ENCODE measurements at regions not wholly inside any gene's neighbourhood (a gene's known extent, or its start where the extent isn't known, plus 50 kb on each side); places are given as distances from the start of the nearest gene placed in this dataset.

GRCh38 chr1:232376632-232377493 lies 253.1 kb downstream of the SIPA1L2 start:
- TF ChIP-seq CTCF (IDR thresholded peaks at IDR 0.05), result no peak
- Histone ChIP-seq H3K4me3 (no peak overlapping the region), H3K27ac (peak overlapping the region in 1 of 2 donors; percentile 37)
- no peak for DNase-seq (ENCODE audit: low spot score)

- no peak for TF ChIP-seq CTCF (IDR thresholded peaks at IDR 0.05)
- Histone ChIP-seq H3K27ac (no peak overlapping the region), H3K4me3 (no peak overlapping the region)
- no peak for DNase-seq (ENCODE audit: low spot score)
Observed at GRCh38 chr1:232372841-232373440, 257.0 kb downstream of the SIPA1L2 start.

- no peak for TF ChIP-seq CTCF (IDR thresholded peaks at IDR 0.05)
- Histone ChIP-seq H3K4me3 (no peak overlapping the region), H3K27ac (no peak overlapping the region)
- DNase-seq (ENCODE audit: low spot score), result no peak
Observed at GRCh38 chr1:232372431-232372830, 257.5 kb downstream of the SIPA1L2 start.

GRCh38 chr1:232369451-232370296 lies 260.3 kb downstream of the SIPA1L2 start:
- TF ChIP-seq CTCF (IDR thresholded peaks at IDR 0.05), result no peak
- no peak overlapping the region for H3K4me3 ChIP-seq
- DNase-seq (ENCODE audit: low spot score), result no peak
- H3K27ac ChIP-seq, result no peak overlapping the region

- Histone ChIP-seq H3K27ac (no peak overlapping the region), H3K4me3 (no peak overlapping the region)
- TF ChIP-seq CTCF (IDR thresholded peaks at IDR 0.05), result no peak
- DNase-seq (ENCODE audit: low spot score), result no peak
Observed at GRCh38 chr1:232368821-232369321, 261.1 kb downstream of the SIPA1L2 start.

GRCh38 chr1:232367293-232367692 lies 262.6 kb downstream of the SIPA1L2 start:
- DNase-seq (ENCODE audit: low spot score), result no peak

More at GRCh38 chr1:232367293-232367692, 262.6 kb downstream of the SIPA1L2 start:
- Histone ChIP-seq H3K4me3 (no peak overlapping the region), H3K27ac (no peak overlapping the region)
- TF ChIP-seq CTCF (IDR thresholded peaks at IDR 0.05), result no peak
